Activated T-cell treated with anti-CD3 and anti-CD28 coated beads, Interleukin-2, amount 50 U/mL, for 24 hours (primary cell): ENCODE measurements at regions not wholly inside any gene's neighbourhood (a gene's known extent, or its start where the extent isn't known, plus 50 kb on each side); places are given as distances from the start of the nearest gene placed in this dataset.
A peak's percentile ranks its signal among the peaks of the same experiment; 100 is the strongest.
"Not testable (repeated sequence)": the region's sequence is repeated elsewhere in the genome, so short reads cannot be mapped to it uniquely, and the experiment has no call there.

Experiments
- DNase-seq: peaks from one replicate; pipeline ENCODE4 v3.0.0-alpha.2; 2020
- H3K27ac Mint-ChIP-seq: 2 replicates; pipeline ENCODE4 v1.8.0; 2020; ENCODE audit warnings: mild to moderate bottlenecking, mixed read lengths
- H3K27me3 Mint-ChIP-seq: 2 replicates; pipeline ENCODE4 v1.8.0; 2020; ENCODE audit warnings: mixed read lengths
- H3K36me3 Mint-ChIP-seq: 2 replicates; pipeline ENCODE4 v1.8.0; 2020; ENCODE audit warnings: low read depth, mixed read lengths
- H3K4me1 Mint-ChIP-seq: 2 replicates; pipeline ENCODE4 v1.8.0; 2020; ENCODE audit warnings: low read depth, mixed read lengths
- H3K4me3 Mint-ChIP-seq: 2 replicates; pipeline ENCODE4 v1.8.0; 2020; ENCODE audit warnings: mild to moderate bottlenecking, moderate library complexity, mixed read lengths
- H3K9me3 Mint-ChIP-seq: 2 replicates; pipeline ENCODE4 v1.8.0; 2020; ENCODE audit warnings: mixed read lengths

- H3K9me3 Mint-ChIP-seq = peaks cover 7% of the 10 kb centered on the region
- DNase-seq = no peak
- no peak overlapping the region for H3K27ac Mint-ChIP-seq
- H3K36me3 Mint-ChIP-seq = no peaks in the 10 kb centered on the region
- H3K27me3 Mint-ChIP-seq = no peaks in the 10 kb centered on the region
- no peak overlapping the region for H3K4me3 Mint-ChIP-seq
- peaks cover 4% of the 10 kb centered on the region for H3K4me1 Mint-ChIP-seq
Observed at GRCh38 chr12:116370886-116371580, 93.5 kb upstream of the MED13L start.

- Mint-ChIP-seq H3K4me1 (peaks cover 16% of the 10 kb centered on the region), H3K27ac (no peak overlapping the region), H3K9me3 (peaks cover 7% of the 10 kb centered on the region), H3K27me3 (no peaks in the 10 kb centered on the region), H3K36me3 (no peaks in the 10 kb centered on the region), H3K4me3 (no peak overlapping the region)
- DNase-seq = no peak
Observed at GRCh38 chr12:116372815-116373214, 95.3 kb upstream of the MED13L start.

- Mint-ChIP-seq H3K36me3 (no peaks in the 10 kb centered on the region), H3K4me1 (peaks cover 16% of the 10 kb centered on the region), H3K9me3 (peaks cover 7% of the 10 kb centered on the region), H3K27ac (no peak overlapping the region), H3K27me3 (no peaks in the 10 kb centered on the region), H3K4me3 (no peak overlapping the region)
- no peak for DNase-seq
Observed at GRCh38 chr12:116373572-116374206, 96.2 kb upstream of the MED13L start.

- Mint-ChIP-seq H3K4me1 (peaks cover 16% of the 10 kb centered on the region), H3K36me3 (no peaks in the 10 kb centered on the region), H3K27me3 (no peaks in the 10 kb centered on the region), H3K27ac (no peak overlapping the region), H3K4me3 (no peak overlapping the region), H3K9me3 (peaks cover 7% of the 10 kb centered on the region)
- no peak for DNase-seq
Observed at GRCh38 chr12:116374207-116374606, 96.7 kb upstream of the MED13L start.

GRCh38 chr12:116375278-116375842 is 97.9 kb upstream of the MED13L start:
- peaks cover 7% of the 10 kb centered on the region for H3K9me3 Mint-ChIP-seq
- H3K27ac Mint-ChIP-seq = no peak overlapping the region
- no peaks in the 10 kb centered on the region for H3K27me3 Mint-ChIP-seq
- peaks cover 16% of the 10 kb centered on the region for H3K4me1 Mint-ChIP-seq
- no peak for DNase-seq
- no peak overlapping the region for H3K4me3 Mint-ChIP-seq
- H3K36me3 Mint-ChIP-seq = no peaks in the 10 kb centered on the region

GRCh38 chr12:116376354-116377193 is 99.1 kb upstream of the MED13L start:
- peak overlapping the region; percentile 29 for H3K27ac Mint-ChIP-seq
- H3K4me3 Mint-ChIP-seq = no peak overlapping the region
- H3K36me3 Mint-ChIP-seq = no peaks in the 10 kb centered on the region
- DNase-seq = no peak
- no peaks in the 10 kb centered on the region for H3K27me3 Mint-ChIP-seq
- peaks cover 7% of the 10 kb centered on the region for H3K9me3 Mint-ChIP-seq
- peaks cover 16% of the 10 kb centered on the region for H3K4me1 Mint-ChIP-seq

GRCh38 chr12:116377194-116377571 is 99.7 kb upstream of the MED13L start:
- H3K36me3 Mint-ChIP-seq, DNase-seq, H3K27me3 Mint-ChIP-seq, H3K4me3 Mint-ChIP-seq, H3K9me3 Mint-ChIP-seq: not testable (repeated sequence)
- H3K4me1 Mint-ChIP-seq = peaks cover 16% of the 10 kb centered on the region
- H3K27ac Mint-ChIP-seq = peak overlapping the region; percentile 29

- Mint-ChIP-seq H3K27me3 (peaks cover 4% of the 10 kb centered on the region), H3K36me3 (no peaks in the 10 kb centered on the region), H3K9me3 (peaks cover 7% of the 10 kb centered on the region), H3K4me1 (peaks cover 16% of the 10 kb centered on the region), H3K27ac (no peak overlapping the region), H3K4me3 (no peak overlapping the region)
- no peak for DNase-seq
Observed at GRCh38 chr12:116378002-116378401, 100.5 kb upstream of the MED13L start.

GRCh38 chr12:116380108-116380507 is 102.6 kb upstream of the MED13L start:
- no peak overlapping the region for H3K27ac Mint-ChIP-seq
- no peak overlapping the region for H3K4me3 Mint-ChIP-seq
- no peak for DNase-seq
- no peaks in the 10 kb centered on the region for H3K36me3 Mint-ChIP-seq
- peaks cover 4% of the 10 kb centered on the region for H3K9me3 Mint-ChIP-seq
- peaks cover 9% of the 10 kb centered on the region for H3K27me3 Mint-ChIP-seq
- H3K4me1 Mint-ChIP-seq = peaks cover 18% of the 10 kb centered on the region

GRCh38 chr12:116380740-116381139 is 103.2 kb upstream of the MED13L start:
- not testable (repeated sequence) for H3K27ac Mint-ChIP-seq, H3K36me3 Mint-ChIP-seq, H3K27me3 Mint-ChIP-seq, DNase-seq, H3K4me3 Mint-ChIP-seq, H3K9me3 Mint-ChIP-seq
- peaks cover 17% of the 10 kb centered on the region for H3K4me1 Mint-ChIP-seq

- H3K9me3 Mint-ChIP-seq = no peaks in the 10 kb centered on the region
- no peak overlapping the region for H3K27ac Mint-ChIP-seq
- no peak overlapping the region for H3K4me3 Mint-ChIP-seq
- peaks cover 12% of the 10 kb centered on the region for H3K4me1 Mint-ChIP-seq
- peaks cover 9% of the 10 kb centered on the region for H3K27me3 Mint-ChIP-seq
- no peak for DNase-seq
- H3K36me3 Mint-ChIP-seq = no peaks in the 10 kb centered on the region
Observed at GRCh38 chr12:116381240-116381743, 103.8 kb upstream of the MED13L start.

GRCh38 chr12:116381744-116382685 is 104.5 kb upstream of the MED13L start:
- no peaks in the 10 kb centered on the region for H3K36me3 Mint-ChIP-seq
- no peak overlapping the region for H3K4me3 Mint-ChIP-seq
- H3K27ac Mint-ChIP-seq = no peak overlapping the region
- no peak for DNase-seq
- H3K27me3 Mint-ChIP-seq = peaks cover 9% of the 10 kb centered on the region
- H3K4me1 Mint-ChIP-seq = peaks cover 5% of the 10 kb centered on the region
- H3K9me3 Mint-ChIP-seq = no peaks in the 10 kb centered on the region

GRCh38 chr12:116382686-116383530 is 105.4 kb upstream of the MED13L start:
- Mint-ChIP-seq H3K9me3 (no peaks in the 10 kb centered on the region), H3K4me1 (peaks cover 3% of the 10 kb centered on the region), H3K36me3 (no peaks in the 10 kb centered on the region), H3K27me3 (peaks cover 9% of the 10 kb centered on the region), H3K4me3 (no peak overlapping the region), H3K27ac (no peak overlapping the region)
- DNase-seq = no peak
